Keratinocyte (primary cell): ENCODE measurements at regions not wholly inside any gene's neighbourhood (a gene's known extent, or its start where the extent isn't known, plus 50 kb on each side); places are given as distances from the start of the nearest gene placed in this dataset.

Experiments
- DNase-seq: peaks from one replicate; pipeline ENCODE4 v3.0.0-alpha.2; 2011; ENCODE audit warnings: low read depth, missing footprints, low spot score
- FAIRE-seq: peaks from 2 replicates; lab custom pipeline; 2011; peaks lifted over from hg19 to GRCh38; lab: Jason Lieb, UNC
- H2AFZ ChIP-seq: 2 replicates; pipeline ENCODE4 v1.6.0; 2012; ENCODE audit warnings: low read length, control low read depth, inconsistent platforms; ENCODE audit not compliant: control insufficient read depth
- H3K27ac ChIP-seq: 2 replicates; pipeline ENCODE4 v1.5.1; 2011; ENCODE audit warnings: low read length; ENCODE audit not compliant: control insufficient read depth, insufficient read depth
- H3K27me3 ChIP-seq: 3 replicates; pipeline ENCODE4 v1.6.0; 2011; ENCODE audit warnings: low read length; ENCODE audit not compliant: control insufficient read depth, insufficient read depth; ENCODE audit errors: extremely low read depth
- H3K36me3 ChIP-seq, 2 experiments: 2 replicates in 1 of 2; 3 replicates in 1 of 2; pipeline ENCODE4 v1.5.1; 2011; ENCODE audit warnings: low read length in 2 of 2, mild to moderate bottlenecking in 1 of 2; ENCODE audit not compliant: control insufficient read depth in 2 of 2, insufficient read depth in 2 of 2; ENCODE audit errors: extremely low read depth in 1 of 2
- H3K4me1 ChIP-seq: 3 replicates; pipeline ENCODE4 v1.5.1; 2011; ENCODE audit warnings: low read length; ENCODE audit not compliant: control insufficient read depth, insufficient read depth; ENCODE audit errors: extremely low read depth
- H3K4me2 ChIP-seq: 3 replicates; pipeline ENCODE4 v1.6.0; 2011; ENCODE audit warnings: low read depth, low read length; ENCODE audit not compliant: control insufficient read depth, insufficient read depth; ENCODE audit errors: extremely low read depth
- H3K4me3 ChIP-seq, 3 experiments: fragments of 200-600 bp in 1 of 3; sonication (generic) in 1 of 3; 2 replicates in 2 of 3; 3 replicates in 1 of 3; pipeline ENCODE4 v1.5.1; 2011 to 2016; ENCODE audit warnings: low read length in 3 of 3, mild to moderate bottlenecking in 3 of 3, control low read depth in 2 of 3, inconsistent platforms in 1 of 3, low read depth in 1 of 3, mixed read lengths in 1 of 3, mixed run types in 1 of 3, moderate library complexity in 1 of 3; ENCODE audit not compliant: control insufficient read depth in 2 of 3, insufficient read depth in 2 of 3; ENCODE audit errors: extremely low read depth in 1 of 3
- H3K79me2 ChIP-seq: 2 replicates; pipeline ENCODE4 v1.6.0; 2012; ENCODE audit warnings: low read length; ENCODE audit not compliant: control insufficient read depth, insufficient read depth
- H3K9ac ChIP-seq: 3 replicates; pipeline ENCODE4 v1.6.0; 2011; ENCODE audit warnings: low read length; ENCODE audit not compliant: control insufficient read depth, insufficient read depth; ENCODE audit errors: extremely low read depth
- H3K9me1 ChIP-seq: 3 replicates; pipeline ENCODE4 v1.6.0; 2011; ENCODE audit warnings: low read length; ENCODE audit not compliant: control insufficient read depth, insufficient read depth; ENCODE audit errors: extremely low read depth
- H3K9me3 ChIP-seq: 2 replicates; pipeline ENCODE4 v1.5.1; 2012; ENCODE audit warnings: low read depth, low read length; ENCODE audit not compliant: control insufficient read depth
- H4K20me1 ChIP-seq: 3 replicates; pipeline ENCODE4 v1.6.0; 2011; ENCODE audit warnings: low read length; ENCODE audit not compliant: control insufficient read depth, insufficient read depth; ENCODE audit errors: extremely low read depth
- CTCF ChIP-seq, 3 experiments: IDR thresholded peaks in 1 of 3; conservative IDR thresholded peaks in 1 of 3; optimal IDR thresholded peaks in 1 of 3; 2 replicates in 2 of 3; 3 replicates in 1 of 3; pipeline versions ENCODE3 to v1.5.1; 2011; ENCODE audit warnings: low read length in 3 of 3, mild to moderate bottlenecking in 3 of 3, moderate library complexity in 2 of 3, control low read depth in 1 of 3, inconsistent platforms in 1 of 3; ENCODE audit not compliant: insufficient read depth in 2 of 3; ENCODE audit errors: extremely low read depth in 1 of 3
- EZH2 ChIP-seq: IDR thresholded peaks from one replicate; pipeline ENCODE4 v1.6.1; 2012; ENCODE audit warnings: inconsistent platforms, mild to moderate bottlenecking, low read length, moderate library complexity
- dilution Hi-C: fragments of 300-500 bp; cut with MboI; formaldehyde crosslinking; loops from one replicate; pipeline ENCODE4 v1.7.0; 2020; ENCODE audit warnings: low sequenced_read_pairs; ENCODE audit not compliant: extremely low pct_ligation_motif_present

GRCh38 chr10:107336061-107336460, 171.6 kb upstream of the SORCS1 start:
- Histone ChIP-seq H3K9me1 (no peaks in the 10 kb centered on the region), H3K36me3 (no peaks in the 10 kb centered on the region), H3K9ac (no peak overlapping the region), H3K27ac (no peak overlapping the region), H2AFZ (no peak overlapping the region), H4K20me1 (no peaks in the 10 kb centered on the region), H3K79me2 (no peaks in the 10 kb centered on the region), H3K27me3 (no peaks in the 10 kb centered on the region), H3K4me1 (no peaks in the 10 kb centered on the region), H3K9me3 (no peaks in the 10 kb centered on the region), H3K4me2 (no peak overlapping the region), H3K4me3 (no peak overlapping the region)
- no peak for TF ChIP-seq EZH2
- DNase-seq (no peak), FAIRE-seq (no peak)
- dilution Hi-C loops, result no loop called here

- Histone ChIP-seq H3K79me2 (no peaks in the 10 kb centered on the region), H3K4me2 (no peak overlapping the region), H3K4me1 (no peaks in the 10 kb centered on the region), H3K27me3 (no peaks in the 10 kb centered on the region), H3K36me3 (no peaks in the 10 kb centered on the region), H3K4me3 (no peak overlapping the region), H3K9me1 (no peaks in the 10 kb centered on the region), H2AFZ (no peak overlapping the region), H3K9me3 (no peaks in the 10 kb centered on the region), H3K27ac (no peak overlapping the region), H4K20me1 (no peaks in the 10 kb centered on the region), H3K9ac (no peak overlapping the region)
- FAIRE-seq, result no peak
- dilution Hi-C loops, result no loop called here
- TF ChIP-seq CTCF (optimal IDR thresholded peaks at IDR 0.05 in 1 of 3, IDR thresholded peaks at IDR 0.05 in 1 of 3, conservative IDR thresholded peaks at IDR 0.05 in 1 of 3; ENCODE audit: extremely low read depth in 1 of 3, insufficient read depth in 2 of 3, low read length in 3 of 3) (no peak), EZH2 (no peak)
- no peak for DNase-seq
Measured at GRCh38 chr10:107317592-107317991, 153.1 kb upstream of the SORCS1 start.

GRCh38 chr10:107303203-107303602, 138.7 kb upstream of the SORCS1 start:
- H3K9ac ChIP-seq, result no peak overlapping the region
- H3K4me1 ChIP-seq, result no peaks in the 10 kb centered on the region
- no peaks in the 10 kb centered on the region for H3K79me2 ChIP-seq
- dilution Hi-C loops, result no loop called here
- no peak overlapping the region for H3K27ac ChIP-seq
- no peaks in the 10 kb centered on the region for H3K9me1 ChIP-seq
- TF ChIP-seq CTCF (optimal IDR thresholded peaks at IDR 0.05 in 1 of 3, IDR thresholded peaks at IDR 0.05 in 1 of 3, conservative IDR thresholded peaks at IDR 0.05 in 1 of 3; ENCODE audit: extremely low read depth in 1 of 3, insufficient read depth in 2 of 3, low read length in 3 of 3) (no peak), EZH2 (no peak)
- H3K4me3 ChIP-seq, result no peak overlapping the region
- H4K20me1 ChIP-seq, result no peaks in the 10 kb centered on the region
- FAIRE-seq (no peak), DNase-seq (no peak)
- no peaks in the 10 kb centered on the region for H3K27me3 ChIP-seq
- no peak overlapping the region for H3K4me2 ChIP-seq
- no peaks in the 10 kb centered on the region for H3K36me3 ChIP-seq
- no peak overlapping the region for H2AFZ ChIP-seq
- no peaks in the 10 kb centered on the region for H3K9me3 ChIP-seq
